Endothelial cell of hepatic sinusoid (primary cell): ENCODE measurements at regions not wholly inside any gene's neighbourhood (a gene's known extent, or its start where the extent isn't known, plus 50 kb on each side); places are given as distances from the start of the nearest gene placed in this dataset.
"Not testable (repeated sequence)": the region's sequence is repeated elsewhere in the genome, so short reads cannot be mapped to it uniquely, and the experiment has no call there.

Experiments used
- in situ Hi-C: cut with HindIII; loops from 2 replicates; pipeline ENCODE4 v1.10.0; 2017; ENCODE audit warnings: low sequenced_read_pairs

GRCh38 chr9:117775591-117775990 lies 71.4 kb downstream of the TLR4 start:
- in situ Hi-C loops, result no loop called here

- in situ Hi-C loops, result no loop called here
Observed at GRCh38 chr9:117777823-117778222, 73.6 kb downstream of the TLR4 start.

- in situ Hi-C loops, result no loop called here
Observed at GRCh38 chr9:117779760-117780159, 75.6 kb downstream of the TLR4 start.

DNA sequence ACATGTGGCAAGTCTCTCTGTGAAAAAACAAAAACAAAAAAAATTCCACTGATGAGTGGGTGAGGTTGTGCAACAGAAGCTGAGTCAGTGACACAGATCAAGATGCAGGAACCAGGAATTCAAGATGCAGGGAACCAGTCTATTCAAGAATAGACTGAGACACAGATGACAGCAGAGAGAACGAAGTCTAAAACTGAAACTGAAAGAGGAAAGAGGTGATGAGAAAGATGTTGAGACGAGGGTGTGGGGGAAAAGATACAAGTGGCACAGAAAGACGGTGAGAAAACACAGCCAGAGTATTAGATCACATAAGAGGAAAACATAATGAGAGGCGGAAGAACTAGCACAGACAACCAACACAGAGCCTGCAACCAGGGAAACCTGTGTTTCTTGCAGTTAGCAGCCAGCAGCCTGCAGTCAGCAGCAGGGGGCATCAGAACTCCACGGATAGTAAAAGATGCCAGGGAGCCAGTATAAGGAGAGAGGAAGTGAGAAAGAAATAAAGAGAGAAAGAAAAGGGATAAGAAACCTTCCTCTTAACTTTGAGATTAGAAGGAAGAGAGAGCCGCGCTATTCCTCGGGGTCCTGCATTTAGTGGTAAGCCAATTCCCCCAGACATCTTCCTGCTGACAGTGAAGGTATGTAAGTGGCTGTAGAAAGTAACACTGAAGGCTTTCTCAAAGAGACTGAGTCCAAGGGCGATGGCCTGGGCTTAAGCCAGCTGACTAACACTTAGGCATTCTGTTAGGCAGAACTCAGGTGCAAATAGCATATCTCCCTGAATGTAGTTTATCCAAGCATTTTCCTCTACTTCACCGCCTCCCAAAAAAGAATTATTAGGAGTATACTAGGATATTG lies 79.0 kb downstream of the TLR4 start:
- in situ Hi-C loops, result no loop called here

DNA sequence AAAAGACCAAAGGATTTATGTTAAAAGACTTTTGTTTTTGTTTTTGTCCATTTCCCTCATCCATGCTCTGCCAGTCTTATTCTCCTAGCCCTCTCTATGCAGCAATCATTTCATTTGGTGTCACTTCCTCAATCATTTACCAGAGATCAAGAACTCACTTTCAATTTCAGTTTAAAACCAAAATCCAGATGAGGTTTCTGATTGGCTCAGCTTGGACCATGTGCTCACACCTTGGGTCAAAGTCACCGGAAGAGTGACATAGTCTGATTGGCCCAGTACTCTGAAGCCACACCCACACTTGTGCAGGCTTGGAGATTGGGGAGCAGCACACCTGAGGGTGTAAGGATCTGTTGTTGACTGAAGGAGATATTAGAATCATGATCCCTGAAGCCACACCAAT lies 79.6 kb downstream of the TLR4 start:
- in situ Hi-C loops, result no loop called here

- in situ Hi-C loops, result loop anchor here (5.0 kb wide), 1 partner anchor 83 kb away; the partner anchor contains the start of gene TLR4
Observed at GRCh38 chr9:117784996-117785395, 80.8 kb downstream of the TLR4 start.

GRCh38 chr9:117787746-117788145 lies 83.5 kb downstream of the TLR4 start:
- in situ Hi-C loops, result loop anchor here (5.0 kb wide), 1 partner anchor 85 kb away; the partner anchor contains the start of gene TLR4

DNA sequence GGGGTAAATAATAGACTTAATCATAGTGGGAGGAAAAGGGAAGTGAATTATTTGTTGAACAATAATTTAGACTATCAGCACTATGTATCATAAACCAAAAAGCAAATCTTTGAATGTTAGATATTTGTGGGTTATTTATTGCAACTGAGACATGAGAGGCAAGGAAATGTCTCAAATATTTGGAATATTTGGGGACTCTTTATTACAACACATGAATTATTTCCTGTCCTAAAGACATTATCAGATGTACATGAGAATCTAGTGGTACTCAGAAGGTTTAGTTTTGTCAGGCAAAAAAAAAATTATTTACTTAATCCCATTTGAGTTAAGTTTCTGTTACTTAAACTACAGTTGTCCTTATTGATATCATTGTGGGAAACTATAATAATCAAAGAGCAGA lies 91.1 kb downstream of the TLR4 start:
- in situ Hi-C loops, result no loop called here

DNA sequence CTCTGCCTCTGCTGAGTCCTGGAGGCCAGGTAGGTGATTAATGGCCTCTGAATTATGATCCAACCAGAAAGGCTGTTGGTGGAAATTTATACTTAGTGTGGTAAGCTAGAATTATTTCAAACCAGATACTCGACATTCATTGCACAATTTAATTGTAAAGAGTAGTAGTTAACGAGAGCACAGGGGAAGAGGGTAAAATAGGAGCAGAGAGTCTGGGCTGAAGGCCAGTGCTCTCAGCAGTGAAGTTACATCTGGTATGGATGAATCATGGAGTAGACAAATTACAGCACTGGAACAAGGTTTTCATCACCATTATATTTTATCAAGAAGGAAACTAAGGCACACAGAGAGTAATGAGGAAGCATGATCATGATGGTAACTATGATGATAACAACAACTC lies 92.5 kb downstream of the TLR4 start:
- in situ Hi-C loops, result no loop called here

GRCh38 chr9:117800389-117800788 lies 96.2 kb downstream of the TLR4 start:
- in situ Hi-C loops, result no loop called here

GRCh38 chr9:117809751-117810150 lies 105.5 kb downstream of the TLR4 start:
- in situ Hi-C loops, result no loop called here

GRCh38 chr9:117815315-117815714 lies 111.1 kb downstream of the TLR4 start:
- in situ Hi-C loops, result no loop called here

DNA sequence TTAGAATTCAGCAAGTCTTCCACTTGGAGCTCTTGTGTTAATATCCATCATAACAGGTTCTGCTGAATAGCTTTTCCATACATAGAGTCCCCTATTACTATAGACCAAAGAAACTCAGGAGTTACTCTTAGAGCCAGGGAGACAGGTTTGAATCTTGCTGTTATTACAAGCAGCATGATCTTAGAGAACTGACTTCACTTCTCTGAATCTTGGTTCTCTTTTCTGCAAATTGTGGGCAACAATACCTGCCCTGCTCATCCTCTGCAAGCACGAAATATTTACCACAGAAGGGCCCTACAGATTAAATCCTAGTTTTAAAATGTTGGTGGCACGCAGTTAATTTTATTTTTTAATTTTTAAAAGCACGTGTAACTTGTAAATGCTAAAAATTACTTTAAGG lies 111.7 kb downstream of the TLR4 start:
- in situ Hi-C loops, result no loop called here

DNA sequence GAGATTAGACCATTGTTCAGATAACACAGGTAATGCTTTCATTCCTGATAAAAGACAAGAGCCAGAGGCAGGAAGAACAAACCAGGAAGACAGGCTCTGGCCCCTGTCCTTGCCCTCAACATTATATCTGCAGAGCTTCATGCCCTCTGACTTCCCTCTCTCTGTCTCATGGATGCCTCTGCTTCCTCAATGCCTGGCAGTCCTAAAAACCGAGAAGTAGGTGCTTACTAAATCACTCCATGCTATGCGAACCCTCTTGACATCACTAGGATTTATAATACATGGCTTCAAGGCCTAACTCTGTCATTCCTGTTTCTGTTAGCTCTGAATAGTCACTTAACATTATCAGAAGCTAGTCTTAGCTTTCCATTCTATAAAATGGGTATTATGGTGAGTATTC lies 117.8 kb downstream of the TLR4 start:
- in situ Hi-C loops, result no loop called here

DNA sequence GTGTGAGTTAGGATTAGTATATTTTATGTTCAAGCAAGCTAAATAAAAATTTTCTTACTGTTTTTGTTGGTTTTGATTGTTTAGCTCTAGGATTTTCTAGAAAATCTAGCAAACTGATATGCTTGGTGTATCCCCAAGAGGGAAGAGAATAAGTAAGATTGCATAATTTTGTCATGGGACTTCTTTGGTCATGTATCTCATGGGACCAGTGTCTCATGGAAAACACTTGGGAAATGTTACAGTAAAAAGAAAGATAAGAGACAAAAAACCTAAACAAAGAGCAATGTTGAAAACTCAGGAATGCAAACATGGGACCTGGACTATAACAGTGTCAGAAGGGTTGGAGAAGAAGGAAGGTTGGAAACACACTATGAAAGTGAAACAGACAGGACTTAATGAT lies 119.4 kb downstream of the TLR4 start:
- in situ Hi-C loops, result no loop called here

DNA sequence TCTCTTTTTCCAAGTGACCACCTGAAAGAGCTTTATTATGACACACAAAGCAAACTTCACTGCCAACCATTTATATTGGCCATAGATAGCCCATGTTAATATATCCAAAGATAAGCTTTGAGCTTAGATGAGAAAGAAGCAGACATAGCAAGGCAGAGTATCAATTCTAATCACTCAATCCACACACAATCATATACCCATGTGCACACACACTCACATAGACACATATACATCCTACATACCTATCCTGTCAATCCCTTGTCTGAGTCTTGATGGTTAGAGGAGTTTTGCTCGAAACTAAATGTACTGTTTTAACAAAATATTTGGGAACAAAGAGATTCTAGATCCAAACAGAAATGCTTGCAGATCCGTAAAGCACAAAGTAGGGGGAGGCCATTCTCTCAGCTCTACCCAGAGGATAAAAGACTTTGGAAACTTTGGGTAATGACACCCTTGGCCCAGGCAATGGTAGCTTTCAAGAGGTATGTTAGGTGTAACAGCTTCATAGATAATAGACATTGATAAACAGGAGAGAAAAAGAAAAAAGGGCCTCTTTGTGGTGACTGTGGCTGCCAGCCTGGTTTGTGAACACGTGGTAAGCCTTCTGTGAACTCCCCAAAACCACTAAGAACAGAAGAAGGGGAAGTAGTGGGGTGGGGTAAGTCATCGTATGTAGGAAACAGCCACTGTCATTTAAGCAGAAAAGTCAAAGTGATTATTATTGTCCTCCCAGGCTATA lies 121.6 kb downstream of the TLR4 start:
- in situ Hi-C loops, result no loop called here

DNA sequence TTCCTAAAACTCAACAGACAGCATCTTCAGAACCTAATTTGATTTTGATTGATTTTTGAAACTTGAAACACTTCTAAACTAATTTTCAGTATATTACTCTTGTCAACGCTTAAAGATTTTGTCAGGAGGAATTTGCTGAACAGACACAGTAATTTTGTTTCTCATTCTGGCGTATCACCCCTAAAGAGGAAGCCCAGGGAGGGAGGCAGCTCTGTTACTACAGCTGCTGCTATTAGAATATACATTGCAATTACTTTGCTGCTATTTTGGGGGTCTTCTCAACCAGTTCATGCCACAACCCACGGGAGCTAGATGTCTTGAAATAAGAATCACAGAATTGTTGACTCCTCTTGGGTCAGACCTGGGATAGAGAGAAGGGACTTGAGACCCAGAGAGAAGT lies 122.6 kb downstream of the TLR4 start:
- in situ Hi-C loops, result no loop called here

- in situ Hi-C loops, result no loop called here
Observed at GRCh38 chr9:117827456-117827855, 123.3 kb downstream of the TLR4 start.

- in situ Hi-C loops, result no loop called here
Observed at GRCh38 chr9:117828466-117828865, 124.3 kb downstream of the TLR4 start.

DNA sequence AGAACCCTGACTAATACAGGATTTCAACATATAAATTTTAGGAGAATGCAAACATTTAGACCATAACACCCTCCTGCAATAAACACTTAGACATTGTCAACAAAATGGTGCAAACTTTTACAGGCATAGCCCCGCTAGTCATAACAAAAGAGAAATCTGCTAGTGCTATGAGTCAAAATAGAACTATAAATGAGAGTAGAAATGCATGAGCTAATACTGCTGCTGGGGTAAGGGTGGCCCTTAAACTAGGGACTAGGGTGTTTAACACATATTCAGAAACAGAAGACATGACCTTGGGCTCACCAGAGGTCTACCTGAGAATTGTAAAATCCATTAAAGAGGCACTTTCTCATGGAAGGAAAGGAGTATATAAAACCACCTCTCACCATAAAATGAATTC lies 131.6 kb downstream of the TLR4 start:
- in situ Hi-C loops, result no loop called here

GRCh38 chr9:117839862-117840261 lies 135.7 kb downstream of the TLR4 start:
- in situ Hi-C loops, result no loop called here

DNA sequence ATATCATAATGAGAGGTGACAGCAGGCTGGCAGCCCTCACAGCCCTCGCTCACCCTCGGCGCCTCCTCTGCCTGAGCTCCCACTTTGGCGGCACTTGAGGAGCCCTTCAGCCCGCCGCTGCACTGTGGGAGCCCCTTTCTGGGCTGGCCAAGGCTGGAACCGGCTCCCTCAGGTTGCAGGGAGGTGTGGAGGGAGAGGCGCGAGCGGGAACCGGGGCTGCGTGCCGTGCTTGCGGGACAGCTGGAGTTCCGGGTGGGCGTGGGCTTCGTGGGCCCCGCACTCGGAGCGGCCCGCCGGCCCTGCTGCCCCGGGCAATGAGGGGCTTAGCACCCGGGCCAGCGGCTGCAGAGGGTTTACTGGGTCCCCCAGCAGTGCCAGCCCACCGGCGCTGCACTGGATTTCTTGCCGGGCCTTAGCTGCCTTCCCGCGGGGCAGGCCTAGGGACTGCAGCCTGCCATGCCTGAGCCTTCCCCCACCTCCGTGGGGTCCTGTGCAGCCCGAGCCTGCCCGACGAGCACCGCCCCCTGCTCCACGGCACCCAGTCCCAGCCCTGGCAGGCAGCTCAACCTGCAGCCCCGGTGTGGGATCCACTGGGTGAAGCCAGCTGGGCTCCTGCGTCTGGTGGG lies 147.7 kb downstream of the TLR4 start:
- in situ Hi-C loops, result not testable (repeated sequence)
